Esophagus muscularis mucosa (tissue), 4 donors: ENCODE measurements at regions not wholly inside any gene's neighbourhood (a gene's known extent, or its start where the extent isn't known, plus 50 kb on each side); places are given as distances from the start of the nearest gene placed in this dataset.
"Not testable (repeated sequence)": the region's sequence is repeated elsewhere in the genome, so short reads cannot be mapped to it uniquely, and the experiment has no call there.

ENCODE experiments used
- DNase-seq: peaks from one replicate; pipeline ENCODE4 v3.0.0-alpha.2; 2017; ENCODE audit errors: extremely low spot score
- H3K27ac ChIP-seq, 4 donors: fragments of 200-600 bp; sonication (generic); replicated peaks in 1 of 4; 1 replicate in 3 of 4; 2 replicates in 1 of 4; pipeline ENCODE4 v1.5.1; 2016 to 2019; ENCODE audit warnings: mild to moderate bottlenecking in 1 of 4
- H3K27me3 ChIP-seq, 4 donors: fragments of 200-600 bp; sonication (generic); one replicate each; pipeline versions ENCODE4 v1.5.1 to v1.6.0; 2016 to 2019
- H3K36me3 ChIP-seq, 4 donors: fragments of 200-600 bp; sonication (generic); one replicate each; pipeline ENCODE4 v1.5.1; 2016 to 2019
- H3K4me1 ChIP-seq, 4 donors: fragments of 200-600 bp; sonication (generic); one replicate each; pipeline ENCODE4 v1.5.1; 2016 to 2019
- H3K4me3 ChIP-seq, 4 donors: fragments of 200-600 bp; sonication (generic); 1 replicate in 2 of 4; 2 replicates in 2 of 4; pipeline ENCODE4 v1.5.1; 2016 to 2019; ENCODE audit warnings: mild to moderate bottlenecking in 4 of 4, moderate library complexity in 1 of 4
- H3K9me3 ChIP-seq, 4 donors: fragments of 200-600 bp; sonication (generic); 1 replicate in 3 of 4; 2 replicates in 1 of 4; pipeline ENCODE4 v1.5.1; 2016 to 2019
- EP300 ChIP-seq: sonication (generic); formaldehyde crosslinking; IDR thresholded peaks from one replicate; pipeline ENCODE4 v1.6.1; 2017; ENCODE audit warnings: antibody characterized with exemption
- POLR2A ChIP-seq: fragments of 450-650 bp; IDR thresholded peaks from one replicate; pipeline ENCODE4 v1.6.1; 2017; ENCODE audit warnings: antibody characterized with exemption, moderate library complexity, mild to moderate bottlenecking, low read depth
- POLR2AphosphoS5 ChIP-seq, 2 donors: sonication (generic); formaldehyde crosslinking; IDR thresholded peaks; one replicate each; pipeline ENCODE4 v1.6.1; 2017; ENCODE audit warnings: antibody characterized with exemption in 2 of 2
- WGBS: methylation state at CpG from one replicate; pipeline ENCODE4 v1.1.5; 2018; 5-methylcytosine and 5-hydroxymethylcytosine counted together
- intact Hi-C: fragments of 100-400 bp; cut with DNase I; formaldehyde crosslinking; loops from one replicate; pipeline ENCODE4 v1.15.1; 2023
- TF ChIP-seq, protein P1 (sequence below), 3 experiments: fragments of 200-600 bp in 2 of 3; fragments of 450-650 bp in 1 of 3; sonication (generic) in 2 of 3; IDR thresholded peaks; one replicate each; pipeline ENCODE4 v1.5.1; 2017 to 2019; ENCODE audit warnings: antibody characterized with exemption in 3 of 3, mild to moderate bottlenecking in 2 of 3, moderate library complexity in 1 of 3

DNA sequence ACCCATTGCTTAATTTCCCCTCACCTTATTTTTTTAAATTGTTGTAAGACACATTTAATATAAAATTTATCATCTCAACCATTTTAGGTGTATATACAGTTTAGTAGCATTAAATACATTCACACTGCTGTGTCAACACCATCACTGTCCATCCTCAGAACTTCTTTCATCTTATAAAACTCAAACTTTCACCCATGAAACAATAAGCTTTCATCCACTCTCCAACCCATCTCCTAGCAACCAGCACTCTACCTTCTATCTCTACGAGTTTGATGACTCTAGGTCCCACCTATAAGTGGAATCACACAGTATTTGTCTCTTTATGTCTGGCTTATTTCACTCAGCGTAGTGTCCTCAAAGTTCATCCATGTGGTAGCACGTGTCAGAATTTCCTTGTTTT, 75.5 kb downstream of the TBX3 start:
- no peak for DNase-seq
- intact Hi-C loops: no loop called here
- Histone ChIP-seq H3K9me3 (peaks cover 0 to 1% (median 0%) of the 10 kb centered on the region in 4 donors), H3K27me3 (peaks cover 0 to 9% (median 0%) of the 10 kb centered on the region in 4 donors), H3K4me3 (no peak overlapping the region), H3K27ac (no peak overlapping the region), H3K36me3 (no peaks in the 10 kb centered on the region), H3K4me1 (peaks cover 0 to 16% (median 10%) of the 10 kb centered on the region in 4 donors)
- no peak for TF ChIP-seq POLR2A
- TF ChIP-seq POLR2AphosphoS5 (IDR thresholded peaks at IDR 0.05): no peak
- TF ChIP-seq EP300: no peak
- TF ChIP-seq, protein P1, sequence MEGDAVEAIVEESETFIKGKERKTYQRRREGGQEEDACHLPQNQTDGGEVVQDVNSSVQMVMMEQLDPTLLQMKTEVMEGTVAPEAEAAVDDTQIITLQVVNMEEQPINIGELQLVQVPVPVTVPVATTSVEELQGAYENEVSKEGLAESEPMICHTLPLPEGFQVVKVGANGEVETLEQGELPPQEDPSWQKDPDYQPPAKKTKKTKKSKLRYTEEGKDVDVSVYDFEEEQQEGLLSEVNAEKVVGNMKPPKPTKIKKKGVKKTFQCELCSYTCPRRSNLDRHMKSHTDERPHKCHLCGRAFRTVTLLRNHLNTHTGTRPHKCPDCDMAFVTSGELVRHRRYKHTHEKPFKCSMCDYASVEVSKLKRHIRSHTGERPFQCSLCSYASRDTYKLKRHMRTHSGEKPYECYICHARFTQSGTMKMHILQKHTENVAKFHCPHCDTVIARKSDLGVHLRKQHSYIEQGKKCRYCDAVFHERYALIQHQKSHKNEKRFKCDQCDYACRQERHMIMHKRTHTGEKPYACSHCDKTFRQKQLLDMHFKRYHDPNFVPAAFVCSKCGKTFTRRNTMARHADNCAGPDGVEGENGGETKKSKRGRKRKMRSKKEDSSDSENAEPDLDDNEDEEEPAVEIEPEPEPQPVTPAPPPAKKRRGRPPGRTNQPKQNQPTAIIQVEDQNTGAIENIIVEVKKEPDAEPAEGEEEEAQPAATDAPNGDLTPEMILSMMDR (IDR thresholded peaks at IDR 0.05): no peak
- WGBS: 83% methylated on average over 3 of the region's 3 CpGs

DNA sequence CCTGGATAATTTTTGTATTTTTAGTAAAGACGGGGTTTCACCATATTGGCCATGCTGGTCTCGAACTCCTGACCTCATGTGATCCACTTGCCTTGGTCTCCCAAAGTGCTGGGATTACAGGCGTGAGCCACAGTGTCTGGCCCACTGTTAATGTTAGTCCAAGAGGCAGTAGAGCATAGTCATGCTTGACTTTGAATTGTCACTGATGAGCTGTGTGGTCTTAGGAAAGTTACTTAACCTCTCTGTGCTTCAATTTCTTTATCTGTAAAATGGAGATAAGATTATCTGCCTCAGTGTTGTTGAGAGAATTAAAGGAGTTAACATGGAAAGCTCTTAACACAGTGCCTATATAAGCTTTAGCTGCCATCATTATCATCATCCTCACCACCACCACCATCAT, 78.1 kb downstream of the TBX3 start:
- 96% methylated on average over 2 of the region's 3 CpGs for WGBS
- Histone ChIP-seq H3K36me3 (no peaks in the 10 kb centered on the region), H3K9me3 (no peaks in the 10 kb centered on the region), H3K27me3 (peaks cover 0 to 1% (median 0%) of the 10 kb centered on the region in 4 donors), H3K27ac (no peak overlapping the region), H3K4me3 (no peak overlapping the region), H3K4me1 (peaks cover 0 to 16% (median 10%) of the 10 kb centered on the region in 4 donors)
- TF ChIP-seq EP300 (no peak), POLR2AphosphoS5 (IDR thresholded peaks at IDR 0.05) (no peak), POLR2A (no peak)
- TF ChIP-seq, protein P1 (IDR thresholded peaks at IDR 0.05): no peak
- intact Hi-C loops: no loop called here
- DNase-seq: no peak

DNA sequence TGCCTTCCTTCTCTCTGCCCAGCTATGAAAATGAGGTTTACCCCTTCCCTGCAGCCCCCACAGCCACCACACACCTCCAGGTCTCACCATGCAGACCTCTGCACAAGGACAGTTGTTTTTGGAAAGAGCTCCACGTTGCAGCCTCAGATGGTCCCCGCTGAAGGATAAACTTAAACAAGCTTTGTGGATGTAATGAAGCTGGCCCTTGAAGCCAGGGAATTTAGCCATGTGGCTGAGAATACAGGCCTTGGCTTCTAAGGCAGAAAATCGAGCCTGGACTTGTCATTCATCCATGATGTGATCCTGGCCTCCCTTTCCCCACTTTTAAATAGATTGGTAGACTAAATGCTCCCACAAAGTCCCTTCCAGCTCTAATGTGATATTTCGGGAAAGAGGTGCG, 79.4 kb downstream of the TBX3 start:
- DNase-seq: no peak
- Histone ChIP-seq H3K9me3 (no peaks in the 10 kb centered on the region), H3K27ac (no peak overlapping the region), H3K4me1 (peaks cover 0 to 16% (median 10%) of the 10 kb centered on the region in 4 donors), H3K4me3 (no peak overlapping the region), H3K36me3 (no peaks in the 10 kb centered on the region), H3K27me3 (no peaks in the 10 kb centered on the region)
- TF ChIP-seq EP300: no peak
- no peak for TF ChIP-seq POLR2AphosphoS5 (IDR thresholded peaks at IDR 0.05)
- TF ChIP-seq, protein P1 (IDR thresholded peaks at IDR 0.05): no peak
- TF ChIP-seq POLR2A: no peak
- intact Hi-C loops: no loop called here
- 24% methylated on average over 5 of the region's 5 CpGs for WGBS

DNA sequence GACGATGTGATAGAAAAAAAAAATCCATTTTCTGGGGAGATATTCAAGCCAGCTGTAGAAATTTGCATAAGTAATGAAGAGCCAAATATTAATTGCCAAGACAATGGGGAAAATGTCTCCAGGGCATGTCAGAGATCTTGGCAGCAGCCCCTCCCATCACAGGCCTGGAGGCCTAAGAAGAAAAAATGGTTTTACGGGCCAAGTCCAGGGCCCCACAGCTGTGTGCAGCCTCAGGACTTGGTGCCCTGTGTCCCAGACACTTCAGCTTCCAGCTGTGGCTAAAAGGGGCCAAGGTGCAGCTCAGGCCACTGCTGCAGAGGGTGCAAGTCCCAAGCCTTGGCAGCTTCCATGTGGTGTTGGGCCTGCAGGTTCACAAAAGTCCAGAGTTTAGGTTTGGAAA, 83.4 kb downstream of the TBX3 start:
- intact Hi-C loops, H3K4me3 ChIP-seq, H3K36me3 ChIP-seq, H3K9me3 ChIP-seq, H3K27me3 ChIP-seq, H3K27ac ChIP-seq, DNase-seq: not testable (repeated sequence)
- peaks cover 0 to 16% (median 10%) of the 10 kb centered on the region in 4 donors for H3K4me1 ChIP-seq
- WGBS: 84% methylated on average over 2 of the region's 2 CpGs

DNA sequence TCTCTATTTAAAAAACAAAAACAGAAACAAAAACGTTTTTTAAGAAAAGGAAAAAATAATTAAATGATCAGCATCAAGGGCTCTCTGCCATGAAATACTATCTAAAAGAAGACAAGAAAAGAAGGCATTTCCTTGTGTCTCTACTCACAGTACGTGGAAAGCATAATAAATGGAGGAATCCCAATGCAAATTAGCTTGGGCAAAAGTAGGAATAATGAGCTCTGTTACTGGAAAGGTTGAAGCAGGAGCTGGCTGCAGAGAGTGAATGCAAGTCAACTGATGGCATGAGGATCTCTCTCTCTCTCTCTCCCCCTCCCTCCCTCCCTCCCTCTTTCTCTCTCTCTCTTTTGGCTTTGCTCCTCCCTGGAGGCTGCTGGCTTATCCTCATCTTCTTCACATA, 85.9 kb downstream of the TBX3 start:
- H3K36me3 ChIP-seq: no peaks in the 10 kb centered on the region
- WGBS: 35% methylated on average over 2 of the region's 2 CpGs
- H3K9me3 ChIP-seq: no peaks in the 10 kb centered on the region
- H3K27ac ChIP-seq: no peak overlapping the region
- TF ChIP-seq POLR2AphosphoS5 (IDR thresholded peaks at IDR 0.05): no peak
- TF ChIP-seq, protein P1 (IDR thresholded peaks at IDR 0.05): no peak
- TF ChIP-seq POLR2A: no peak
- no peak for TF ChIP-seq EP300
- H3K27me3 ChIP-seq: no peaks in the 10 kb centered on the region
- intact Hi-C loops: no loop called here
- DNase-seq: no peak
- H3K4me3 ChIP-seq: no peak overlapping the region
- no peaks in the 10 kb centered on the region for H3K4me1 ChIP-seq
